ENCODE measurements at regions not wholly inside any gene's neighbourhood (a gene's known extent, or its start where the extent isn't known, plus 50 kb on each side); places are given as distances from the start of the nearest gene placed in this dataset.

- H3K36me3 ChIP-seq (ENCODE audit: control insufficient read depth in 4 of 4, insufficient read depth in 3 of 4, low read depth in 1 of 4, low read length in 3 of 4): no peaks in the 10 kb centered on the region
- TF ChIP-seq FOXA2 (IDR thresholded peaks at IDR 0.05) (no peak), TAF1 (conservative IDR thresholded peaks at IDR 0.05) (no peak), YY1 (IDR thresholded peaks at IDR 0.05) (no peak)
- H3K4me3 ChIP-seq (ENCODE audit: low read depth in 1 of 3, low read length in 3 of 3): no peak overlapping the region
- 60% methylated on average over 3 of the region's 3 CpGs for WGBS
- peaks cover 2 to 16% (median 8%) of the 10 kb centered on the region in 4 donors for H3K27me3 ChIP-seq (ENCODE audit: control insufficient read depth in 4 of 4, insufficient read depth in 4 of 4, low read length in 3 of 4)
- no peaks in the 10 kb centered on the region for H3K9me3 ChIP-seq (ENCODE audit: control insufficient read depth in 4 of 4, low read length in 3 of 4)
- H3K4me1 ChIP-seq (ENCODE audit: control insufficient read depth in 4 of 4, insufficient read depth in 4 of 4, low read length in 3 of 4): no peaks in the 10 kb centered on the region
- no peak for DNase-seq (ENCODE audit: low spot score)
- no peak overlapping the region for H3K27ac ChIP-seq (ENCODE audit: low read depth in 1 of 2, low read length in 2 of 2)
- no peak overlapping the region for H3K9ac ChIP-seq (ENCODE audit: low read depth in 1 of 2, low read length in 2 of 2)
These were observed 102.3 kb upstream of the GOLGA6L6 start for GRCh38 chr15:20643829-20644425.

GRCh38 chr15:20643024-20643770 is 101.6 kb upstream of the GOLGA6L6 start:
- no peak for DNase-seq (ENCODE audit: low spot score)
- Histone ChIP-seq H3K4me3 (ENCODE audit: low read depth in 1 of 3, low read length in 3 of 3) (no peak overlapping the region), H3K27me3 (ENCODE audit: control insufficient read depth in 4 of 4, insufficient read depth in 4 of 4, low read length in 3 of 4) (peaks cover under 1 to 16% (median 7%) of the 10 kb centered on the region in 4 donors), H3K9me3 (ENCODE audit: control insufficient read depth in 4 of 4, low read length in 3 of 4) (no peaks in the 10 kb centered on the region), H3K4me1 (ENCODE audit: control insufficient read depth in 4 of 4, insufficient read depth in 4 of 4, low read length in 3 of 4) (no peaks in the 10 kb centered on the region), H3K9ac (ENCODE audit: low read depth in 1 of 2, low read length in 2 of 2) (no peak overlapping the region), H3K27ac (ENCODE audit: low read depth in 1 of 2, low read length in 2 of 2) (no peak overlapping the region), H3K36me3 (ENCODE audit: control insufficient read depth in 4 of 4, insufficient read depth in 3 of 4, low read depth in 1 of 4, low read length in 3 of 4) (no peaks in the 10 kb centered on the region)
- 64% methylated on average over 5 of the region's 5 CpGs for WGBS
- TF ChIP-seq EGR1 (IDR thresholded peaks at IDR 0.05; ENCODE audit: low read depth in 2 of 2) (no peak), ZBTB33 (IDR thresholded peaks at IDR 0.05) (no peak), MAX (IDR thresholded peaks at IDR 0.05) (no peak), TAF1 (conservative IDR thresholded peaks at IDR 0.05) (no peak), RAD21 (IDR thresholded peaks at IDR 0.05) (no peak), ATF3 (IDR thresholded peaks at IDR 0.05) (no peak), REST (IDR thresholded peaks at IDR 0.05) (no peak), FOXA1 (IDR thresholded peaks at IDR 0.05) (no peak), GABPA (IDR thresholded peaks at IDR 0.05 in 1 of 2, conservative IDR thresholded peaks at IDR 0.05 in 1 of 2) (no peak), CTCF (IDR thresholded peaks at IDR 0.05; ENCODE audit: low read depth, low read length, missing input control) (no peak), YY1 (IDR thresholded peaks at IDR 0.05) (no peak), HNF4G (IDR thresholded peaks at IDR 0.05) (no peak), JUND (IDR thresholded peaks at IDR 0.05) (no peak), HNF4A (conservative IDR thresholded peaks at IDR 0.05) (no peak), NR2F2 (IDR thresholded peaks at IDR 0.05) (no peak), SP1 (IDR thresholded peaks at IDR 0.05) (no peak), RXRA (IDR thresholded peaks at IDR 0.05) (no peak), FOXA2 (IDR thresholded peaks at IDR 0.05) (no peak)
